RWPE2 (cell line): ENCODE measurements at regions not wholly inside any gene's neighbourhood (a gene's known extent, or its start where the extent isn't known, plus 50 kb on each side); places are given as distances from the start of the nearest gene placed in this dataset.

Source experiments
- ATAC-seq: fragments of 200-7000 bp; cut with Tn5 transposase; 3 replicates; pipeline ENCODE4 v1.9.1; 2021; ENCODE audit warnings: low read depth
- DNase-seq: peaks from one replicate; pipeline ENCODE4 v3.0.0-alpha.2; 2020; ENCODE audit warnings: low spot score
- H3K27ac ChIP-seq: fragments of 450-650 bp; 2 replicates; pipeline ENCODE4 v1.5.1; 2017; ENCODE audit warnings: mild to moderate bottlenecking; ENCODE audit not compliant: poor library complexity, severe bottlenecking
- H3K27me3 ChIP-seq: fragments of 250-450 bp; sonication (Bioruptor Pico); 2 replicates; pipeline ENCODE4 v1.5.1; 2021; ENCODE audit warnings: mild to moderate bottlenecking, moderate library complexity; ENCODE audit not compliant: insufficient read depth, poor library complexity, severe bottlenecking
- H3K36me3 ChIP-seq: fragments of 250-450 bp; sonication (Bioruptor Pico); 2 replicates; pipeline ENCODE4 v1.5.1; 2020; ENCODE audit warnings: low read depth, mild to moderate bottlenecking, moderate library complexity
- H3K4me1 ChIP-seq: fragments of 250-450 bp; sonication (Bioruptor Pico); 2 replicates; pipeline ENCODE4 v1.5.1; 2021; ENCODE audit warnings: mild to moderate bottlenecking, moderate library complexity; ENCODE audit not compliant: insufficient read depth, poor library complexity, severe bottlenecking
- H3K4me3 ChIP-seq: fragments of 250-450 bp; sonication (Bioruptor Pico); 2 replicates; pipeline ENCODE4 v1.5.1; 2021; ENCODE audit warnings: mild to moderate bottlenecking, moderate library complexity; ENCODE audit not compliant: severe bottlenecking
- H3K9me3 ChIP-seq: fragments of 250-450 bp; sonication (Bioruptor Pico); 2 replicates; pipeline ENCODE4 v1.5.1; 2021; ENCODE audit warnings: mild to moderate bottlenecking, moderate library complexity; ENCODE audit not compliant: severe bottlenecking
- CTCF ChIP-seq: fragments of 450-650 bp; IDR thresholded peaks from one replicate; pipeline ENCODE4 v1.5.1; 2017; ENCODE audit warnings: mild to moderate bottlenecking, moderate library complexity; ENCODE audit not compliant: poor library complexity, severe bottlenecking

- DNase-seq (no peak), ATAC-seq (no peak)
- Histone ChIP-seq H3K4me1 (no peaks in the 10 kb centered on the region), H3K27me3 (peaks cover 8% of the 10 kb centered on the region), H3K27ac (no peak overlapping the region), H3K4me3 (no peak overlapping the region), H3K36me3 (no peaks in the 10 kb centered on the region), H3K9me3 (no peaks in the 10 kb centered on the region)
- TF ChIP-seq CTCF = no peak
Measured at GRCh38 chr19:30744741-30745475, 372.7 kb downstream of the ZNF536 start.

- H3K36me3 ChIP-seq = no peaks in the 10 kb centered on the region
- no peaks in the 10 kb centered on the region for H3K4me1 ChIP-seq
- DNase-seq (no peak), ATAC-seq (no peak)
- H3K4me3 ChIP-seq = no peak overlapping the region
- H3K27me3 ChIP-seq = peaks cover 8% of the 10 kb centered on the region
- no peak overlapping the region for H3K27ac ChIP-seq
- no peak for TF ChIP-seq CTCF
- no peaks in the 10 kb centered on the region for H3K9me3 ChIP-seq
Measured at GRCh38 chr19:30743702-30744101, 371.5 kb downstream of the ZNF536 start.

- H3K4me1 ChIP-seq = no peaks in the 10 kb centered on the region
- H3K9me3 ChIP-seq = no peaks in the 10 kb centered on the region
- DNase-seq = no peak
- no peak overlapping the region for H3K27ac ChIP-seq
- no peaks in the 10 kb centered on the region for H3K36me3 ChIP-seq
- ATAC-seq = no peak
- no peak for TF ChIP-seq CTCF
- H3K27me3 ChIP-seq = peaks cover 8% of the 10 kb centered on the region
- H3K4me3 ChIP-seq = no peak overlapping the region
Measured at GRCh38 chr19:30743011-30743410, 370.8 kb downstream of the ZNF536 start.

- no peaks in the 10 kb centered on the region for H3K36me3 ChIP-seq
- H3K4me3 ChIP-seq = no peak overlapping the region
- no peaks in the 10 kb centered on the region for H3K4me1 ChIP-seq
- ATAC-seq (no peak), DNase-seq (no peak)
- no peak overlapping the region for H3K27ac ChIP-seq
- H3K9me3 ChIP-seq = no peaks in the 10 kb centered on the region
- TF ChIP-seq CTCF = no peak
- H3K27me3 ChIP-seq = peaks cover 8% of the 10 kb centered on the region
Measured at GRCh38 chr19:30742406-30742938, 370.3 kb downstream of the ZNF536 start.

- no peak overlapping the region for H3K27ac ChIP-seq
- DNase-seq = no peak
- no peaks in the 10 kb centered on the region for H3K4me1 ChIP-seq
- H3K36me3 ChIP-seq = no peaks in the 10 kb centered on the region
- no peak overlapping the region for H3K4me3 ChIP-seq
- peaks cover 8% of the 10 kb centered on the region for H3K27me3 ChIP-seq
- no peak for TF ChIP-seq CTCF
- no peaks in the 10 kb centered on the region for H3K9me3 ChIP-seq
- ATAC-seq = no peak
Measured at GRCh38 chr19:30741566-30741965, 369.4 kb downstream of the ZNF536 start.
